DMS79 (cell line): ENCODE measurements at regions not wholly inside any gene's neighbourhood (a gene's known extent, or its start where the extent isn't known, plus 50 kb on each side); places are given as distances from the start of the nearest gene placed in this dataset.

Experiments
- DNase-seq: peaks from one replicate; lab custom pipeline; 2025; lab: John Stamatoyannopoulos, UW

GRCh38 chr3:170730071-170730812 is 139.8 kb downstream of the RPL22L1 start:
- DNase-seq = no peak

- no peak for DNase-seq
These were observed 141.8 kb downstream of the RPL22L1 start for GRCh38 chr3:170728181-170728580.

GRCh38 chr3:170727754-170728153 is 141.9 kb upstream of the SLC7A14 start:
- no peak for DNase-seq

- DNase-seq = no peak
These were observed 141.2 kb upstream of the SLC7A14 start for GRCh38 chr3:170726976-170727661.

- no peak for DNase-seq
These were observed 139.4 kb upstream of the SLC7A14 start for GRCh38 chr3:170725285-170725731.

- no peak for DNase-seq
These were observed 138.9 kb upstream of the SLC7A14 start for GRCh38 chr3:170724599-170725280.

GRCh38 chr3:170723241-170723640 is 137.4 kb upstream of the SLC7A14 start:
- DNase-seq = no peak

GRCh38 chr3:170721563-170721962 is 135.7 kb upstream of the SLC7A14 start:
- no peak for DNase-seq

- no peak for DNase-seq
These were observed 133.4 kb upstream of the SLC7A14 start for GRCh38 chr3:170719300-170719699.

- DNase-seq = no peak
These were observed 133.0 kb upstream of the SLC7A14 start for GRCh38 chr3:170718848-170719247.

GRCh38 chr3:170717410-170718402 is 131.8 kb upstream of the SLC7A14 start:
- DNase-seq = no peak

GRCh38 chr3:170716172-170716805 is 130.4 kb upstream of the SLC7A14 start:
- DNase-seq = no peak

- DNase-seq = no peak
These were observed 129.0 kb upstream of the SLC7A14 start for GRCh38 chr3:170714562-170715535.

- no peak for DNase-seq
These were observed 128.2 kb upstream of the SLC7A14 start for GRCh38 chr3:170714122-170714521.

- DNase-seq = no peak
These were observed 127.8 kb upstream of the SLC7A14 start for GRCh38 chr3:170713653-170714052.

GRCh38 chr3:170712798-170713197 is 126.9 kb upstream of the SLC7A14 start:
- DNase-seq = no peak

- DNase-seq = no peak
These were observed 126.5 kb upstream of the SLC7A14 start for GRCh38 chr3:170712336-170712735.

- DNase-seq = no peak
These were observed 125.9 kb upstream of the SLC7A14 start for GRCh38 chr3:170711786-170712185.

GRCh38 chr3:170709046-170709445 is 123.2 kb upstream of the SLC7A14 start:
- DNase-seq = no peak

- DNase-seq = no peak
These were observed 122.0 kb upstream of the SLC7A14 start for GRCh38 chr3:170707899-170708298.
